SW 1271 (cell line): ENCODE measurements at regions not wholly inside any gene's neighbourhood (a gene's known extent, or its start where the extent isn't known, plus 50 kb on each side); places are given as distances from the start of the nearest gene placed in this dataset.
"Not testable (repeated sequence)": the region's sequence is repeated elsewhere in the genome, so short reads cannot be mapped to it uniquely, and the experiment has no call there.

ENCODE experiments used
- DNase-seq, 2 experiments: peaks; one replicate each; lab custom pipeline; 2025; lab: John Stamatoyannopoulos, UW

- peak in 1 of 2 experiments; percentile 44 for DNase-seq
These were observed 124.6 kb upstream of the KCNAB1 start for GRCh38 chr3:155995525-155996370.

- DNase-seq: no peak
These were observed 123.5 kb upstream of the KCNAB1 start for GRCh38 chr3:155996882-155997281.

GRCh38 chr3:155998173-155998572 is 122.2 kb upstream of the KCNAB1 start:
- DNase-seq: not testable (repeated sequence)

- DNase-seq: no peak
These were observed 114.6 kb upstream of the KCNAB1 start for GRCh38 chr3:156005736-156006135.

- no peak for DNase-seq
These were observed 109.5 kb upstream of the KCNAB1 start for GRCh38 chr3:156010829-156011228.

- no peak for DNase-seq
These were observed 105.9 kb upstream of the KCNAB1 start for GRCh38 chr3:156014489-156014888.

GRCh38 chr3:156016902-156017301 is 103.5 kb upstream of the KCNAB1 start:
- DNase-seq: no peak

- DNase-seq: no peak
These were observed 102.9 kb upstream of the KCNAB1 start for GRCh38 chr3:156017352-156018030.

GRCh38 chr3:156024904-156025533 is 95.4 kb upstream of the KCNAB1 start:
- DNase-seq: no peak

- DNase-seq: no peak
These were observed 91.2 kb upstream of the KCNAB1 start for GRCh38 chr3:156029208-156029607.

- no peak for DNase-seq
These were observed 89.7 kb upstream of the KCNAB1 start for GRCh38 chr3:156030723-156031122.

- no peak for DNase-seq
These were observed 87.0 kb upstream of the KCNAB1 start for GRCh38 chr3:156033428-156033827.

GRCh38 chr3:156035158-156035557 is 85.2 kb upstream of the KCNAB1 start:
- no peak for DNase-seq

GRCh38 chr3:156036258-156037053 is 83.9 kb upstream of the KCNAB1 start:
- DNase-seq: no peak

- DNase-seq: no peak
These were observed 83.0 kb upstream of the KCNAB1 start for GRCh38 chr3:156037356-156037755.

GRCh38 chr3:156038869-156039268 is 81.5 kb upstream of the KCNAB1 start:
- DNase-seq: no peak

- DNase-seq: no peak
These were observed 80.3 kb upstream of the KCNAB1 start for GRCh38 chr3:156040041-156040440.

- DNase-seq: not testable (repeated sequence)
These were observed 79.0 kb upstream of the KCNAB1 start for GRCh38 chr3:156041216-156041841.

- DNase-seq: not testable (repeated sequence)
These were observed 78.5 kb upstream of the KCNAB1 start for GRCh38 chr3:156041856-156042255.

GRCh38 chr3:156043832-156044633 is 76.3 kb upstream of the KCNAB1 start:
- DNase-seq: peak in 1 of 2 experiments; percentile 14

- no peak for DNase-seq
These were observed 75.8 kb upstream of the KCNAB1 start for GRCh38 chr3:156044634-156044975.
